ENCODE measurements at regions not wholly inside any gene's neighbourhood (a gene's known extent, or its start where the extent isn't known, plus 50 kb on each side); places are given as distances from the start of the nearest gene placed in this dataset.

- POLR2A ChIA-PET = no interaction called here
Observed at GRCh38 chr18:32847691-32848090, 74.9 kb upstream of the KLHL14 start.

GRCh38 chr18:32846896-32847295 is 74.1 kb upstream of the KLHL14 start:
- Histone ChIP-seq H3K27me3 (replicated peaks in 2 of 5; ENCODE audit: control insufficient read depth in 4 of 5, insufficient read depth in 5 of 5, low read length in 4 of 5) (peaks cover 0 to 4% (median 0%) of the 10 kb centered on the region in 5 experiments), H3K36me3 (ENCODE audit: control insufficient read depth in 4 of 4, insufficient read depth in 4 of 4, low read length in 3 of 4) (no peaks in the 10 kb centered on the region), H3K4me3 (ENCODE audit: control insufficient read depth in 1 of 7, extremely low read depth in 1 of 7, insufficient read depth in 4 of 7, low read depth in 2 of 7, low read length in 6 of 7) (no peak overlapping the region), H3K4me1 (ENCODE audit: control extremely low read depth in 1 of 4, control insufficient read depth in 4 of 4, insufficient read depth in 4 of 4, low read length in 3 of 4) (no peaks in the 10 kb centered on the region), H3K9me3 (ENCODE audit: control extremely low read depth in 1 of 5, control insufficient read depth in 4 of 5, insufficient read depth in 2 of 5, low read depth in 1 of 5, low read length in 4 of 5) (no peaks in the 10 kb centered on the region), H3K27ac (ENCODE audit: insufficient read depth in 1 of 2, low read depth in 1 of 2, low read length in 2 of 2, poor library complexity in 1 of 2, severe bottlenecking in 2 of 2) (no peak overlapping the region)
- no peak for DNase-seq
- ChIA-PET CTCF (no interaction called here), POLR2A (no interaction called here)
- WGBS (ENCODE audit: insufficient coverage) = 100% methylated on average over 1 of the region's 2 CpGs

More at GRCh38 chr18:32847691-32848090, 74.9 kb upstream of the KLHL14 start:
- Histone ChIP-seq H3K36me3 (ENCODE audit: control insufficient read depth in 4 of 4, insufficient read depth in 4 of 4, low read length in 3 of 4) (no peaks in the 10 kb centered on the region), H3K4me1 (ENCODE audit: control extremely low read depth in 1 of 4, control insufficient read depth in 4 of 4, insufficient read depth in 4 of 4, low read length in 3 of 4) (no peaks in the 10 kb centered on the region), H3K4me3 (ENCODE audit: control insufficient read depth in 1 of 7, extremely low read depth in 1 of 7, insufficient read depth in 4 of 7, low read depth in 2 of 7, low read length in 6 of 7) (no peak overlapping the region), H3K9me3 (ENCODE audit: control extremely low read depth in 1 of 5, control insufficient read depth in 4 of 5, insufficient read depth in 2 of 5, low read depth in 1 of 5, low read length in 4 of 5) (no peaks in the 10 kb centered on the region), H3K27me3 (replicated peaks in 2 of 5; ENCODE audit: control insufficient read depth in 4 of 5, insufficient read depth in 5 of 5, low read length in 4 of 5) (peaks cover 0 to 4% (median 0%) of the 10 kb centered on the region in 5 experiments), H3K27ac (ENCODE audit: insufficient read depth in 1 of 2, low read depth in 1 of 2, low read length in 2 of 2, poor library complexity in 1 of 2, severe bottlenecking in 2 of 2) (no peak overlapping the region)
- 29% methylated on average over 1 of the region's 3 CpGs for WGBS (ENCODE audit: insufficient coverage)
- CTCF ChIA-PET = no interaction called here
- DNase-seq = no peak

GRCh38 chr18:32840962-32841361 is 68.1 kb upstream of the KLHL14 start:
- Histone ChIP-seq H3K36me3 (ENCODE audit: control insufficient read depth in 4 of 4, insufficient read depth in 4 of 4, low read length in 3 of 4) (no peaks in the 10 kb centered on the region), H3K4me1 (ENCODE audit: control extremely low read depth in 1 of 4, control insufficient read depth in 4 of 4, insufficient read depth in 4 of 4, low read length in 3 of 4) (no peaks in the 10 kb centered on the region), H3K27ac (ENCODE audit: insufficient read depth in 1 of 2, low read depth in 1 of 2, low read length in 2 of 2, poor library complexity in 1 of 2, severe bottlenecking in 2 of 2) (no peak overlapping the region), H3K4me3 (ENCODE audit: control insufficient read depth in 1 of 7, extremely low read depth in 1 of 7, insufficient read depth in 4 of 7, low read depth in 2 of 7, low read length in 6 of 7) (no peak overlapping the region), H3K9me3 (ENCODE audit: control extremely low read depth in 1 of 5, control insufficient read depth in 4 of 5, insufficient read depth in 2 of 5, low read depth in 1 of 5, low read length in 4 of 5) (no peaks in the 10 kb centered on the region), H3K27me3 (replicated peaks in 2 of 5; ENCODE audit: control insufficient read depth in 4 of 5, insufficient read depth in 5 of 5, low read length in 4 of 5) (peaks cover 0 to 2% (median 1%) of the 10 kb centered on the region in 5 experiments)
- WGBS (ENCODE audit: insufficient coverage) = no CpG with 5 or more reads among the region's 1 CpG
- CTCF ChIA-PET = no interaction called here
- POLR2A ChIA-PET = no interaction called here
- no peak for DNase-seq

GRCh38 chr18:32835951-32836350 is 63.1 kb upstream of the KLHL14 start:
- H3K27ac ChIP-seq (ENCODE audit: insufficient read depth in 1 of 2, low read depth in 1 of 2, low read length in 2 of 2, poor library complexity in 1 of 2, severe bottlenecking in 2 of 2) = no peak overlapping the region
- no peaks in the 10 kb centered on the region for H3K36me3 ChIP-seq (ENCODE audit: control insufficient read depth in 4 of 4, insufficient read depth in 4 of 4, low read length in 3 of 4)
- H3K4me3 ChIP-seq (ENCODE audit: control insufficient read depth in 1 of 7, extremely low read depth in 1 of 7, insufficient read depth in 4 of 7, low read depth in 2 of 7, low read length in 6 of 7) = no peak overlapping the region
- no peak for DNase-seq
- peaks cover 0 to 2% (median 0%) of the 10 kb centered on the region in 5 experiments for H3K27me3 ChIP-seq (replicated peaks in 2 of 5; ENCODE audit: control insufficient read depth in 4 of 5, insufficient read depth in 5 of 5, low read length in 4 of 5)
- no peaks in the 10 kb centered on the region for H3K4me1 ChIP-seq (ENCODE audit: control extremely low read depth in 1 of 4, control insufficient read depth in 4 of 4, insufficient read depth in 4 of 4, low read length in 3 of 4)
- ChIA-PET CTCF (no interaction called here), POLR2A (no interaction called here)
- H3K9me3 ChIP-seq (ENCODE audit: control extremely low read depth in 1 of 5, control insufficient read depth in 4 of 5, insufficient read depth in 2 of 5, low read depth in 1 of 5, low read length in 4 of 5) = no peaks in the 10 kb centered on the region

- POLR2A ChIA-PET = no interaction called here
- Histone ChIP-seq H3K4me1 (ENCODE audit: control extremely low read depth in 1 of 4, control insufficient read depth in 4 of 4, insufficient read depth in 4 of 4, low read length in 3 of 4) (no peaks in the 10 kb centered on the region), H3K27ac (ENCODE audit: insufficient read depth in 1 of 2, low read depth in 1 of 2, low read length in 2 of 2, poor library complexity in 1 of 2, severe bottlenecking in 2 of 2) (no peak overlapping the region), H3K9me3 (ENCODE audit: control extremely low read depth in 1 of 5, control insufficient read depth in 4 of 5, insufficient read depth in 2 of 5, low read depth in 1 of 5, low read length in 4 of 5) (no peaks in the 10 kb centered on the region), H3K4me3 (ENCODE audit: control insufficient read depth in 1 of 7, extremely low read depth in 1 of 7, insufficient read depth in 4 of 7, low read depth in 2 of 7, low read length in 6 of 7) (no peak overlapping the region), H3K36me3 (ENCODE audit: control insufficient read depth in 4 of 4, insufficient read depth in 4 of 4, low read length in 3 of 4) (no peaks in the 10 kb centered on the region), H3K27me3 (replicated peaks in 2 of 5; ENCODE audit: control insufficient read depth in 4 of 5, insufficient read depth in 5 of 5, low read length in 4 of 5) (no peaks in the 10 kb centered on the region)
- CTCF ChIA-PET = no interaction called here
- 97% methylated on average over 3 of the region's 4 CpGs for WGBS (ENCODE audit: insufficient coverage)
- DNase-seq = no peak
Observed at GRCh38 chr18:32831781-32832180, 59.0 kb upstream of the KLHL14 start.

- no peak overlapping the region for H3K4me3 ChIP-seq (ENCODE audit: control insufficient read depth in 1 of 7, extremely low read depth in 1 of 7, insufficient read depth in 4 of 7, low read depth in 2 of 7, low read length in 6 of 7)
- no peak overlapping the region for H3K27ac ChIP-seq (ENCODE audit: insufficient read depth in 1 of 2, low read depth in 1 of 2, low read length in 2 of 2, poor library complexity in 1 of 2, severe bottlenecking in 2 of 2)
- POLR2A ChIA-PET = no interaction called here
- no peak for DNase-seq
- CTCF ChIA-PET = no interaction called here
- H3K4me1 ChIP-seq (ENCODE audit: control extremely low read depth in 1 of 4, control insufficient read depth in 4 of 4, insufficient read depth in 4 of 4, low read length in 3 of 4) = no peaks in the 10 kb centered on the region
- no peaks in the 10 kb centered on the region for H3K9me3 ChIP-seq (ENCODE audit: control extremely low read depth in 1 of 5, control insufficient read depth in 4 of 5, insufficient read depth in 2 of 5, low read depth in 1 of 5, low read length in 4 of 5)
- H3K36me3 ChIP-seq (ENCODE audit: control insufficient read depth in 4 of 4, insufficient read depth in 4 of 4, low read length in 3 of 4) = no peaks in the 10 kb centered on the region
- 100% methylated on average over 1 of the region's 6 CpGs for WGBS (ENCODE audit: insufficient coverage)
- peaks cover 0 to 3% (median 0%) of the 10 kb centered on the region in 5 experiments for H3K27me3 ChIP-seq (replicated peaks in 2 of 5; ENCODE audit: control insufficient read depth in 4 of 5, insufficient read depth in 5 of 5, low read length in 4 of 5)
Observed at GRCh38 chr18:32823226-32823625, 50.4 kb upstream of the KLHL14 start.
